ELF-1 (cell line): ENCODE measurements at regions not wholly inside any gene's neighbourhood (a gene's known extent, or its start where the extent isn't known, plus 50 kb on each side); places are given as distances from the start of the nearest gene placed in this dataset.
"Not testable (repeated sequence)": the region's sequence is repeated elsewhere in the genome, so short reads cannot be mapped to it uniquely, and the experiment has no call there.

ENCODE experiments used
- DNase-seq: peaks from one replicate; pipeline ENCODE4 v3.0.0-alpha.2; 2016; ENCODE audit warnings: low read depth, low spot score

- no peak for DNase-seq
Measured at GRCh38 chr4:116328261-116328860, 757.0 kb downstream of the TRAM1L1 start.

GRCh38 chr4:116323606-116324005 lies 761.8 kb downstream of the TRAM1L1 start:
- no peak for DNase-seq

- DNase-seq, result no peak
Measured at GRCh38 chr4:116321471-116321870, 763.9 kb downstream of the TRAM1L1 start.

- no peak for DNase-seq
Measured at GRCh38 chr4:116320859-116321258, 764.5 kb downstream of the TRAM1L1 start.

- DNase-seq, result no peak
Measured at GRCh38 chr4:116303736-116304188, 781.6 kb downstream of the TRAM1L1 start.

GRCh38 chr4:116302990-116303735 lies 782.2 kb downstream of the TRAM1L1 start:
- no peak for DNase-seq

GRCh38 chr4:116275006-116275405 lies 810.4 kb downstream of the TRAM1L1 start:
- no peak for DNase-seq

GRCh38 chr4:116272336-116272735 lies 813.0 kb downstream of the TRAM1L1 start:
- no peak for DNase-seq

GRCh38 chr4:116260931-116261330 lies 824.4 kb downstream of the TRAM1L1 start:
- DNase-seq, result not testable (repeated sequence)

GRCh38 chr4:116244771-116245170 lies 840.6 kb downstream of the TRAM1L1 start:
- no peak for DNase-seq

GRCh38 chr4:116243431-116243830 lies 841.9 kb downstream of the TRAM1L1 start:
- DNase-seq, result no peak

- no peak for DNase-seq
Measured at GRCh38 chr4:116233971-116234370, 851.4 kb downstream of the TRAM1L1 start.

GRCh38 chr4:116231999-116232398 lies 853.4 kb downstream of the TRAM1L1 start:
- peak; percentile 32 for DNase-seq

- DNase-seq, result no peak
Measured at GRCh38 chr4:116229420-116229819, 856.0 kb downstream of the TRAM1L1 start.

GRCh38 chr4:116223040-116223732 lies 862.2 kb downstream of the TRAM1L1 start:
- DNase-seq, result no peak

GRCh38 chr4:116217781-116218180 lies 867.6 kb downstream of the TRAM1L1 start:
- no peak for DNase-seq

GRCh38 chr4:116215622-116216021 lies 869.8 kb downstream of the TRAM1L1 start:
- DNase-seq, result no peak

- no peak for DNase-seq
Measured at GRCh38 chr4:116202524-116202923, 882.9 kb downstream of the TRAM1L1 start.

GRCh38 chr4:116197317-116197809 lies 888.0 kb downstream of the TRAM1L1 start:
- DNase-seq, result no peak

- DNase-seq, result no peak
Measured at GRCh38 chr4:116183241-116183640, 902.1 kb downstream of the TRAM1L1 start.

GRCh38 chr4:116180157-116180601 lies 905.2 kb downstream of the TRAM1L1 start:
- no peak for DNase-seq

- DNase-seq, result not testable (repeated sequence)
Measured at GRCh38 chr4:116151371-116151770, 934.0 kb downstream of the TRAM1L1 start.
